AG09319 (cell line): ENCODE measurements at regions not wholly inside any gene's neighbourhood (a gene's known extent, or its start where the extent isn't known, plus 50 kb on each side); places are given as distances from the start of the nearest gene placed in this dataset.

ENCODE experiments used
- DNase-seq: peaks from one replicate; pipeline ENCODE4 v3.0.0-alpha.2; 2010; ENCODE audit warnings: low read depth; ENCODE audit errors: extremely low read depth
- TF ChIP-seq, protein P1 (sequence below): IDR thresholded peaks from 2 replicates; pipeline ENCODE4 v1.5.1; 2011; ENCODE audit warnings: low read depth, mild to moderate bottlenecking, inconsistent platforms, low read length, moderate library complexity

DNA sequence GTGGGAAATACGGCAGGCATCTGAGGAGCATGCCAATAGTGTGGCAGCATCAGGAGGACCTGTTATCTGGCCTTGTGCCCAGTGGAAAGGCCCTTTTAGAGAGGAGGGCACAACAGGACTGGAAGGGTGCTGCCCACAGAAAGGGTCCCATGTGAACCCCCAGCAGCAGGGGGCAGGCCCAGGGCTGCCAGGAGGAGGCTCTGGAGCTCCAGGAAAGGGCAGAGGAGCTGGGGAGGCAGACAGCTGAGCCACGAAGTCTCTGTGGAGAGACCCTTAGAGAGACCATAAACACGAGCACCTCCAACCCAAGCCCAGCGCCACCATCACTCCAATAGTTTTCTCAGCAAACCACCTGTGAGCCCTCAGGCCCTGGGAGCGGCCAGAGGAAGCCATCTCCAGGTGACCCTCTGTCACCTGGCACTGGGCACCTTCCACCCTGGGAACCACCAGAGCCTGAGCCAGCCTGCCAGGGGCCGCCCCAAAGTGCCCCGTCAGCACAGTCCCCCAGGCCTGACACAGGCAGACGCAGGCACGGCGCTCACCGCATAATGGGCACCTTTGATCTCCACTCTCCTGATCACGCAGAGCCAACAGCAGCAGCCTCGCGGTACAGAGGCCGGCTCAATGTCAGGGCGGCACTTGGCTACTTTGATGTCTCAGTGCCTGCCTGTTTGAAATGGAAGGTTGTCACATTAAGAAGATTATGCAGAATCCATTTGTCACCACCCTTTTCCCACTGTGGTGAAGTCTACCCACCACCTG, 162.5 kb upstream of the RAB6C start:
- TF ChIP-seq, protein P1, sequence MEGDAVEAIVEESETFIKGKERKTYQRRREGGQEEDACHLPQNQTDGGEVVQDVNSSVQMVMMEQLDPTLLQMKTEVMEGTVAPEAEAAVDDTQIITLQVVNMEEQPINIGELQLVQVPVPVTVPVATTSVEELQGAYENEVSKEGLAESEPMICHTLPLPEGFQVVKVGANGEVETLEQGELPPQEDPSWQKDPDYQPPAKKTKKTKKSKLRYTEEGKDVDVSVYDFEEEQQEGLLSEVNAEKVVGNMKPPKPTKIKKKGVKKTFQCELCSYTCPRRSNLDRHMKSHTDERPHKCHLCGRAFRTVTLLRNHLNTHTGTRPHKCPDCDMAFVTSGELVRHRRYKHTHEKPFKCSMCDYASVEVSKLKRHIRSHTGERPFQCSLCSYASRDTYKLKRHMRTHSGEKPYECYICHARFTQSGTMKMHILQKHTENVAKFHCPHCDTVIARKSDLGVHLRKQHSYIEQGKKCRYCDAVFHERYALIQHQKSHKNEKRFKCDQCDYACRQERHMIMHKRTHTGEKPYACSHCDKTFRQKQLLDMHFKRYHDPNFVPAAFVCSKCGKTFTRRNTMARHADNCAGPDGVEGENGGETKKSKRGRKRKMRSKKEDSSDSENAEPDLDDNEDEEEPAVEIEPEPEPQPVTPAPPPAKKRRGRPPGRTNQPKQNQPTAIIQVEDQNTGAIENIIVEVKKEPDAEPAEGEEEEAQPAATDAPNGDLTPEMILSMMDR = no peak
- DNase-seq = no peak

DNA sequence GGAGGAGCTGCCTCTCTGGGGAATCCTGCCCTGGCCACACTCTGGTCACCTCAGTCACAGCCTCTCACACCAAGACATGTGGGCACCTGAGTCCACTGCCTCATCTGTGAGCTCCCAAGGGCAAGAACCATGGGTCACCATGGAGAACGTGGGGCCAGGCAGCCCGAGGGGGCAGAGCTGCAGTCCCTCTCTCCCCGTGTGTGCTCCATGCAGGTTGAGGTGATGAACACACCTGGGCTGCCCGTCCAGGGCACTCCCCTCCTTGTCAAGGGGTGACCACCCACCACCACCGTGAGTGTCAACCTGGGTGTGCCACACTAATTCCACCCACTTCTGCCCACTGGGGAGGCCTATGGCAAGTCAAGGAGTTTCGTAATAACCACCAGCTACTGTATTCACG, 159.6 kb upstream of the RAB6C start:
- DNase-seq = no peak
- TF ChIP-seq, protein P1 = no peak

DNA sequence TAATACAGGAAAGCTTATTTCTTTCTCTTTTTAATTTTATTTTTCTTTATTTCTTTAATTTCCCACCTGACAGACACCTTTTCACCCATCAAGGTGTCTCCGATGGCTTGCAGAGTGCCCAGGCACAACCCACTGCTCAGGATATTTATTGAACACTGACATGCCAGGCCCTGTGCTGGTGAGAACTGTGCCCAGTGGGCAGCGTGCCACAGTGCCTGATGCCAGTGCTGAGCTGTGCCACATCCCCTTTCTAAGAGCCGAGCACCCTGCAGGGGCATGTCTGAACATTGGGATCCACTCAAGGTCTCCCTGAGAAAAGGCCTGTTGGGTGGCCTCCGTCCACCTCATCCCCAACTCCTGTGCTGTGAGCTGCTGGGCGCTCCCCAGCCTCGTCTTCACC, 158.6 kb upstream of the RAB6C start:
- no peak for DNase-seq
- TF ChIP-seq, protein P1 = no peak

DNA sequence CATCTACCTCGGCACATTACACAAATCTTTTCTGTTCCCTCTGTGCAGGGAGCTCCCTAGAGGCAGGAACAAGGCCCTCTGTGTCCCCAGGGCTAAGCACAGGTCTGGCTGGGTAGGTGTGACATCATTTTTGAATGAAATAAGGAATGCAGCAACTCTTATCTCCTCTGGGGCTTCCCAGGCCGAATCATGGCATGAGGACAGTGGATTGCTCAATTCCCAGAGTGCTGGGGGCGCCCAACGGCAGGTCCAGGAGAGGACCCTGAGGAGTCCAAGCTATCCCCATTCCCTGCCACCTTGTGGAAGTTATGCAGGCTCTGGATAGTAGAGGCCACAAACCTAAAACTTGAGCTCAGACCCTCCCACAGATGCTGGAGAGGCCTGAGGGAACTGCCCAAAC, 158.0 kb upstream of the RAB6C start:
- no peak for DNase-seq
- TF ChIP-seq, protein P1 = no peak

DNA sequence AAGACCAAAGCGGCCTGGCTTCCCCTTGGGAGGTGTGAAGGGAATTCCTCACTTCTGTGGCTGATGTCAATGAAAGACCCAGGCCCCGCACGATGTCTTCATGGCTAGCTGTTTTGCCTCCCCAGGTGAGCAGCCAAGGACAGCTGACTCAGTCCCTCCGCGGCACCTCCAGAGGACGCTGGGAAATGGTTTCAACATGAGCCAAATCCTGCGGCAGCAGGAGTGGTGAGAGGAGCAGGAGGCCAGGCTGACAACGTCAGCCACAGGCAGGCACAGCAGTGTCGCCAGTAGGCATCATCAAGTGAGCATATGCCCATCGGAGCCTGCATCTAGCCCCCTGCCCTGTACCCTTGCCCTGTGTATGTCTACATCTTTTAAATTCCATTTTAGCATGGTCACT, 156.4 kb upstream of the RAB6C start:
- DNase-seq = no peak
- TF ChIP-seq, protein P1 = no peak

DNA sequence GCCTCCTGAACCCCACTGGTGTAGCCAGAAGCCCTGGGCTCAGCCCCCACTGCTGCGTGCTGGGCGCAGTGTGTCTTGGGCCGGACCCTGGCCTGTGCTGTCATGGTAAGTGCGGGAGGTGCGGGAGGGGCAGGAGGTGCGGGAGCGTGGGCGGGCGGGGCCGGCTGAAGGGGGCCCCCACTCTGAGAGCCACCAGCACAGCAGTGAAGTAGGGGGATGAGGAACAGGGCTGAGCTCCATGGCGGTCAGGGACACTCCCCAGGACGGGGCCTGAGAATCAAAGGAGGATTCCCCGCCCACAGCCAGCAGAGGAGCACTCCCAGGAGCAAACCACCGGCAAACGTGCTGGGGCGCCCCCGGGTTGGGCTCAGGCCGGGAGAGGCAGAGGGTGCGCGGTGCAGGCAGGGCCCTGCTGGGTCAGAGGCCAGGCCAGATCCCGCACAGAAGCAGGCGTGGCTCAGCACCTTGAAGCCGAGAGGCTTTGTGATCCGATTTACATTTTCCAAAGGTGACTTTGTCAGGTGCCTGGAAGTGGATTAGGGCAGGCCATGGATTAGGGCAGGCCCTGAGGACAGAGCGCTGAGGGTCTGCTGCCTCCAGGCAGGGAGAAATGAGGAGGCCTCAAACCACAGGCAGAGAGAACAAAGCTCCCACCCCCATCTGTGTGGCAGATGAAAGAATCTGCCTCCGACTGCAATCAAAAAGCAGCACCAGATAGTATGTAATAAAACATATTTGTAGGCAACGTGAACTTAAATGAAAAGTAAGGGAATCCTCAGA, 152.0 kb upstream of the RAB6C start:
- TF ChIP-seq, protein P1 = no peak
- no peak for DNase-seq

DNA sequence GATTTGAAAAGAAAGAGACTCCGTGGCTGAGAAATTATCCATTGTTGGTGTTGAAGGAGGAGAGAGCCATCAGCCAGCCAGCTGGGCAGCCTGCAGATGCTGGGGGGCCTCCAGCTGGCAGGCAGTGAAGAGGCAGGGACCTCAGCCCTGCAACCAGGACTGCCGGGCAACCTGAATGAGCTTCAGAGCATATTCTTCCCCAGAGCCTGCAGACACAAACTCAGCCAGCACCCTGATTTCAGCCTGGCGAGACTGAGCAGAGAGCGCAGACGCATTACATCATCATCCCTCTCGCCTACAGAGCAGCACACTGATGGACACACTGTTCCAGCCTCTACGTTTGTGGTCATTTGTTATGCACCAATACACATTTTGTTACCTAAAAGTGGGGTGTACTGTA, 150.7 kb upstream of the RAB6C start:
- no peak for DNase-seq

More for the DNA sequence above, 150.7 kb upstream of the RAB6C start:
- TF ChIP-seq, protein P1 = no peak
